Lung (tissue), 11 donors: ENCODE measurements at regions not wholly inside any gene's neighbourhood (a gene's known extent, or its start where the extent isn't known, plus 50 kb on each side); places are given as distances from the start of the nearest gene placed in this dataset.
"Not testable (repeated sequence)": the region's sequence is repeated elsewhere in the genome, so short reads cannot be mapped to it uniquely, and the experiment has no call there.

Experiments
- ATAC-seq: fragments of 200-7000 bp; cut with Tn5 transposase; one replicate; pipeline ENCODE4 v1.9.1; 2020; ENCODE audit warnings: moderate number of reproducible peaks; ENCODE audit not compliant: insufficient read depth, low FRiP score
- DNase-seq, 3 donors: peaks; one replicate each; pipeline ENCODE4 v3.0.0-alpha.2; 2013 to 2017
- H3K27ac ChIP-seq, 2 donors: one replicate each; pipeline ENCODE4 v1.5.1; 2013; ENCODE audit warnings: mild to moderate bottlenecking in 2 of 2, moderate library complexity in 2 of 2, control low read depth in 1 of 2, inconsistent platforms in 1 of 2, low read depth in 1 of 2, low read length in 1 of 2
- H3K27me3 ChIP-seq, 3 donors: one replicate each; pipeline ENCODE4 v1.5.1; 2013; ENCODE audit warnings: low read length in 2 of 3; ENCODE audit not compliant: control insufficient read depth in 3 of 3, insufficient read depth in 3 of 3
- H3K36me3 ChIP-seq, 4 donors: one replicate each; pipeline ENCODE4 v1.5.1; 2013; ENCODE audit warnings: low read length in 4 of 4, mild to moderate bottlenecking in 1 of 4, moderate library complexity in 1 of 4; ENCODE audit not compliant: control insufficient read depth in 4 of 4, insufficient read depth in 4 of 4
- H3K4me1 ChIP-seq, 5 donors: one replicate each; pipeline ENCODE4 v1.5.1; 2013; ENCODE audit warnings: low read length in 5 of 5, mild to moderate bottlenecking in 2 of 5, moderate library complexity in 1 of 5; ENCODE audit not compliant: control insufficient read depth in 5 of 5, insufficient read depth in 5 of 5
- H3K4me3 ChIP-seq: one replicate; pipeline ENCODE4 v1.5.1; 2013; ENCODE audit warnings: mild to moderate bottlenecking, control low read depth, moderate library complexity
- H3K9ac ChIP-seq, 2 donors: one replicate each; pipeline ENCODE4 v1.5.1; 2013; ENCODE audit warnings: low read length in 2 of 2, control low read depth in 1 of 2; ENCODE audit not compliant: insufficient read depth in 1 of 2
- H3K9me3 ChIP-seq, 4 donors: one replicate each; pipeline ENCODE4 v1.5.1; 2013; ENCODE audit warnings: low read length in 3 of 4, mild to moderate bottlenecking in 1 of 4, moderate library complexity in 1 of 4; ENCODE audit not compliant: control insufficient read depth in 4 of 4, insufficient read depth in 3 of 4
- CTCF ChIP-seq: IDR thresholded peaks from 2 replicates; pipeline ENCODE4 v1.5.1; 2012; ENCODE audit warnings: mild to moderate bottlenecking; ENCODE audit errors: control extremely low read depth, extremely low read depth
- WGBS, 2 donors: extraction: QIAGEN DNeasy Blood & Tissue Kit; methylation state at CpG; one replicate each; pipeline ENCODE4 v1.1.7; 2013; 5-methylcytosine and 5-hydroxymethylcytosine counted together
- donor health status: control.
- donor health status: control.
- donor health status: Bipolar disorder and iron deficiency.
- donor health status: healthy.
- donor health status: DM: yes; HTN: yes; CAD: no.

- no peak for TF ChIP-seq CTCF
- Histone ChIP-seq H3K9ac (no peak overlapping the region), H3K27me3 (peaks cover 0 to 4% (median 0%) of the 10 kb centered on the region in 3 donors), H3K9me3 (peaks cover 0 to 8% (median 0%) of the 10 kb centered on the region in 4 donors), H3K4me1 (no peaks in the 10 kb centered on the region), H3K27ac (no peak overlapping the region), H3K4me3 (no peak overlapping the region), H3K36me3 (no peaks in the 10 kb centered on the region)
- WGBS, 2 donors, result 35 to 43% methylated on average over 7 of the region's 7 CpGs
- DNase-seq (no peak), ATAC-seq (no peak)
Measured at GRCh38 chr1:4488018-4488417, 166.4 kb upstream of the AJAP1 start.

GRCh38 chr1:4489486-4489885 is 164.9 kb upstream of the AJAP1 start:
- ATAC-seq, result no peak
- TF ChIP-seq CTCF, result no peak
- Histone ChIP-seq H3K4me3 (no peak overlapping the region), H3K27ac (no peak overlapping the region), H3K4me1 (no peaks in the 10 kb centered on the region), H3K27me3 (peaks cover 0 to 4% (median 0%) of the 10 kb centered on the region in 3 donors), H3K9ac (no peak overlapping the region), H3K9me3 (peaks cover 0 to 8% (median 0%) of the 10 kb centered on the region in 4 donors), H3K36me3 (no peaks in the 10 kb centered on the region)
- DNase-seq, result no peak
- 68 to 73% methylated on average over 7 of the region's 7 CpGs for WGBS, 2 donors

- not testable (repeated sequence) for H3K36me3 ChIP-seq, H3K9me3 ChIP-seq, H3K9ac ChIP-seq, DNase-seq, H3K27me3 ChIP-seq, H3K27ac ChIP-seq, H3K4me1 ChIP-seq, H3K4me3 ChIP-seq, ATAC-seq
Measured at GRCh38 chr1:4489992-4490391, 164.4 kb upstream of the AJAP1 start.

- DNase-seq, result no peak
Measured at GRCh38 chr1:4494027-4494426, 160.4 kb upstream of the AJAP1 start.

More at GRCh38 chr1:4494027-4494426, 160.4 kb upstream of the AJAP1 start:
- H3K9ac ChIP-seq, result no peak overlapping the region
- H3K9me3 ChIP-seq, result peaks cover 0 to 9% (median 0%) of the 10 kb centered on the region in 4 donors
- no peak overlapping the region for H3K4me3 ChIP-seq
- H3K36me3 ChIP-seq, result no peaks in the 10 kb centered on the region
- no peak overlapping the region for H3K27ac ChIP-seq
- ATAC-seq, result no peak
- TF ChIP-seq CTCF, result no peak
- 75 to 84% methylated on average over 5 of the region's 5 CpGs for WGBS, 2 donors
- peaks cover 2 to 11% (median 4%) of the 10 kb centered on the region in 3 donors for H3K27me3 ChIP-seq
- H3K4me1 ChIP-seq, result no peaks in the 10 kb centered on the region
